ENCODE measurements at regions not wholly inside any gene's neighbourhood (a gene's known extent, or its start where the extent isn't known, plus 50 kb on each side); places are given as distances from the start of the nearest gene placed in this dataset.

DNA sequence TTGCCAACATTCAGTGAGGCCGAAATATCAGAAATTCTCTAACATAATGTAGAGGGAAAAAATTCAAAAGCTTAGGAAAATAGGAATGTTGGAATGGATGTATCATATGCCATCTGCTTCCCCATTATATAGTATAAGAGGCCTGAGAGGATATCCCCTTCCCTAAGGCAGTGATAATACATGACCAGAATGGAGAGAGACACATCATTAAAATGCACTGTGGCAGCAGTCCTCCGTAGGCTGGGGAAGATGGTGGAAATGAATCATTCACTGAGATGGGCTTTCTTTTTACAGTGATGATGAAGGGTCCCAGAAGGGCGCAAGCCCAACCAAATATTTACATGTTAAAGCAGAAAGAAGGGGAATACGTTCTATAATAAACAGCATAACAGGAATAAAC lies 799.1 kb upstream of the SPRY2 start:
- no peaks in the 10 kb centered on the region for H3K36me3 ChIP-seq (ENCODE audit: insufficient read depth)
- ATAC-seq = peak; percentile 40
- H3K9me2 ChIP-seq (ENCODE audit: insufficient read depth) = no peaks in the 10 kb centered on the region
- H3K27me3 ChIP-seq (ENCODE audit: insufficient read depth) = no peaks in the 10 kb centered on the region
- Mint-ChIP-seq H3K9me3 (no peaks in the 10 kb centered on the region), H3K4me1 (peaks cover 62% of the 10 kb centered on the region), H3K4me3 (peak overlapping the region; percentile 35; the same call in 1 of the 3 replicates), H3K36me3 (ENCODE audit: low read depth) (no peaks in the 10 kb centered on the region), H3K27ac (peak overlapping the region; percentile 32; the same call in 1 of the 2 replicates), H3K27me3 (ENCODE audit: insufficient read depth, low read depth, poor library complexity) (peaks cover 10% of the 10 kb centered on the region)
- no peaks in the 10 kb centered on the region for H3F3A ChIP-seq (replicated peaks; ENCODE audit: low read depth)
- H3K4me3 ChIP-seq = peak overlapping the region; percentile 6; the same call in 1 of the 2 replicates
- DNase-seq (ENCODE audit: low spot score) = peak; percentile 8
- H3K27ac ChIP-seq (ENCODE audit: low read depth) = peak overlapping the region; percentile 89
- H3K4me2 ChIP-seq = peak overlapping the region; percentile 31
- no peaks in the 10 kb centered on the region for H4K20me1 ChIP-seq (replicated peaks; ENCODE audit: insufficient read depth)
- no peak overlapping the region for H2AFZ ChIP-seq
- H3K79me2 ChIP-seq (replicated peaks; ENCODE audit: insufficient read depth) = no peaks in the 10 kb centered on the region
- TF ChIP-seq EZH2 (IDR thresholded peaks at IDR 0.05; ENCODE audit: low read depth, unreplicated experiment) (no peak), JUNB (IDR thresholded peaks at IDR 0.05; ENCODE audit: unreplicated experiment) (no peak), EZH2phosphoT487 (IDR thresholded peaks at IDR 0.05; ENCODE audit: unreplicated experiment) (no peak), CREB1 (CRISPR knock-in tag; IDR thresholded peaks at IDR 0.05; ENCODE audit: low read depth) (no peak), ZNF331 (CRISPR knock-in tag; IDR thresholded peaks at IDR 0.05; ENCODE audit: low read depth) (no peak), STAT1 (IDR thresholded peaks at IDR 0.05; ENCODE audit: unreplicated experiment) (no peak), ZNF114 (CRISPR knock-in tag; IDR thresholded peaks at IDR 0.05) (no peak), POLR2AphosphoS5 (IDR thresholded peaks at IDR 0.05; ENCODE audit: low read depth) (no peak), NANOG (IDR thresholded peaks at IDR 0.05; ENCODE audit: borderline replicate concordance) (no peak)
- TF ChIP-seq, protein P1, sequence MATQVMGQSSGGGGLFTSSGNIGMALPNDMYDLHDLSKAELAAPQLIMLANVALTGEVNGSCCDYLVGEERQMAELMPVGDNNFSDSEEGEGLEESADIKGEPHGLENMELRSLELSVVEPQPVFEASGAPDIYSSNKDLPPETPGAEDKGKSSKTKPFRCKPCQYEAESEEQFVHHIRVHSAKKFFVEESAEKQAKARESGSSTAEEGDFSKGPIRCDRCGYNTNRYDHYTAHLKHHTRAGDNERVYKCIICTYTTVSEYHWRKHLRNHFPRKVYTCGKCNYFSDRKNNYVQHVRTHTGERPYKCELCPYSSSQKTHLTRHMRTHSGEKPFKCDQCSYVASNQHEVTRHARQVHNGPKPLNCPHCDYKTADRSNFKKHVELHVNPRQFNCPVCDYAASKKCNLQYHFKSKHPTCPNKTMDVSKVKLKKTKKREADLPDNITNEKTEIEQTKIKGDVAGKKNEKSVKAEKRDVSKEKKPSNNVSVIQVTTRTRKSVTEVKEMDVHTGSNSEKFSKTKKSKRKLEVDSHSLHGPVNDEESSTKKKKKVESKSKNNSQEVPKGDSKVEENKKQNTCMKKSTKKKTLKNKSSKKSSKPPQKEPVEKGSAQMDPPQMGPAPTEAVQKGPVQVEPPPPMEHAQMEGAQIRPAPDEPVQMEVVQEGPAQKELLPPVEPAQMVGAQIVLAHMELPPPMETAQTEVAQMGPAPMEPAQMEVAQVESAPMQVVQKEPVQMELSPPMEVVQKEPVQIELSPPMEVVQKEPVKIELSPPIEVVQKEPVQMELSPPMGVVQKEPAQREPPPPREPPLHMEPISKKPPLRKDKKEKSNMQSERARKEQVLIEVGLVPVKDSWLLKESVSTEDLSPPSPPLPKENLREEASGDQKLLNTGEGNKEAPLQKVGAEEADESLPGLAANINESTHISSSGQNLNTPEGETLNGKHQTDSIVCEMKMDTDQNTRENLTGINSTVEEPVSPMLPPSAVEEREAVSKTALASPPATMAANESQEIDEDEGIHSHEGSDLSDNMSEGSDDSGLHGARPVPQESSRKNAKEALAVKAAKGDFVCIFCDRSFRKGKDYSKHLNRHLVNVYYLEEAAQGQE (IDR thresholded peaks at IDR 0.05; ENCODE audit: unreplicated experiment) = no peak
- TF ChIP-seq, protein P2, sequence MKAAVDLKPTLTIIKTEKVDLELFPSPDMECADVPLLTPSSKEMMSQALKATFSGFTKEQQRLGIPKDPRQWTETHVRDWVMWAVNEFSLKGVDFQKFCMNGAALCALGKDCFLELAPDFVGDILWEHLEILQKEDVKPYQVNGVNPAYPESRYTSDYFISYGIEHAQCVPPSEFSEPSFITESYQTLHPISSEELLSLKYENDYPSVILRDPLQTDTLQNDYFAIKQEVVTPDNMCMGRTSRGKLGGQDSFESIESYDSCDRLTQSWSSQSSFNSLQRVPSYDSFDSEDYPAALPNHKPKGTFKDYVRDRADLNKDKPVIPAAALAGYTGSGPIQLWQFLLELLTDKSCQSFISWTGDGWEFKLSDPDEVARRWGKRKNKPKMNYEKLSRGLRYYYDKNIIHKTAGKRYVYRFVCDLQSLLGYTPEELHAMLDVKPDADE (IDR thresholded peaks at IDR 0.05) = no peak
- TF ChIP-seq, protein P3, sequence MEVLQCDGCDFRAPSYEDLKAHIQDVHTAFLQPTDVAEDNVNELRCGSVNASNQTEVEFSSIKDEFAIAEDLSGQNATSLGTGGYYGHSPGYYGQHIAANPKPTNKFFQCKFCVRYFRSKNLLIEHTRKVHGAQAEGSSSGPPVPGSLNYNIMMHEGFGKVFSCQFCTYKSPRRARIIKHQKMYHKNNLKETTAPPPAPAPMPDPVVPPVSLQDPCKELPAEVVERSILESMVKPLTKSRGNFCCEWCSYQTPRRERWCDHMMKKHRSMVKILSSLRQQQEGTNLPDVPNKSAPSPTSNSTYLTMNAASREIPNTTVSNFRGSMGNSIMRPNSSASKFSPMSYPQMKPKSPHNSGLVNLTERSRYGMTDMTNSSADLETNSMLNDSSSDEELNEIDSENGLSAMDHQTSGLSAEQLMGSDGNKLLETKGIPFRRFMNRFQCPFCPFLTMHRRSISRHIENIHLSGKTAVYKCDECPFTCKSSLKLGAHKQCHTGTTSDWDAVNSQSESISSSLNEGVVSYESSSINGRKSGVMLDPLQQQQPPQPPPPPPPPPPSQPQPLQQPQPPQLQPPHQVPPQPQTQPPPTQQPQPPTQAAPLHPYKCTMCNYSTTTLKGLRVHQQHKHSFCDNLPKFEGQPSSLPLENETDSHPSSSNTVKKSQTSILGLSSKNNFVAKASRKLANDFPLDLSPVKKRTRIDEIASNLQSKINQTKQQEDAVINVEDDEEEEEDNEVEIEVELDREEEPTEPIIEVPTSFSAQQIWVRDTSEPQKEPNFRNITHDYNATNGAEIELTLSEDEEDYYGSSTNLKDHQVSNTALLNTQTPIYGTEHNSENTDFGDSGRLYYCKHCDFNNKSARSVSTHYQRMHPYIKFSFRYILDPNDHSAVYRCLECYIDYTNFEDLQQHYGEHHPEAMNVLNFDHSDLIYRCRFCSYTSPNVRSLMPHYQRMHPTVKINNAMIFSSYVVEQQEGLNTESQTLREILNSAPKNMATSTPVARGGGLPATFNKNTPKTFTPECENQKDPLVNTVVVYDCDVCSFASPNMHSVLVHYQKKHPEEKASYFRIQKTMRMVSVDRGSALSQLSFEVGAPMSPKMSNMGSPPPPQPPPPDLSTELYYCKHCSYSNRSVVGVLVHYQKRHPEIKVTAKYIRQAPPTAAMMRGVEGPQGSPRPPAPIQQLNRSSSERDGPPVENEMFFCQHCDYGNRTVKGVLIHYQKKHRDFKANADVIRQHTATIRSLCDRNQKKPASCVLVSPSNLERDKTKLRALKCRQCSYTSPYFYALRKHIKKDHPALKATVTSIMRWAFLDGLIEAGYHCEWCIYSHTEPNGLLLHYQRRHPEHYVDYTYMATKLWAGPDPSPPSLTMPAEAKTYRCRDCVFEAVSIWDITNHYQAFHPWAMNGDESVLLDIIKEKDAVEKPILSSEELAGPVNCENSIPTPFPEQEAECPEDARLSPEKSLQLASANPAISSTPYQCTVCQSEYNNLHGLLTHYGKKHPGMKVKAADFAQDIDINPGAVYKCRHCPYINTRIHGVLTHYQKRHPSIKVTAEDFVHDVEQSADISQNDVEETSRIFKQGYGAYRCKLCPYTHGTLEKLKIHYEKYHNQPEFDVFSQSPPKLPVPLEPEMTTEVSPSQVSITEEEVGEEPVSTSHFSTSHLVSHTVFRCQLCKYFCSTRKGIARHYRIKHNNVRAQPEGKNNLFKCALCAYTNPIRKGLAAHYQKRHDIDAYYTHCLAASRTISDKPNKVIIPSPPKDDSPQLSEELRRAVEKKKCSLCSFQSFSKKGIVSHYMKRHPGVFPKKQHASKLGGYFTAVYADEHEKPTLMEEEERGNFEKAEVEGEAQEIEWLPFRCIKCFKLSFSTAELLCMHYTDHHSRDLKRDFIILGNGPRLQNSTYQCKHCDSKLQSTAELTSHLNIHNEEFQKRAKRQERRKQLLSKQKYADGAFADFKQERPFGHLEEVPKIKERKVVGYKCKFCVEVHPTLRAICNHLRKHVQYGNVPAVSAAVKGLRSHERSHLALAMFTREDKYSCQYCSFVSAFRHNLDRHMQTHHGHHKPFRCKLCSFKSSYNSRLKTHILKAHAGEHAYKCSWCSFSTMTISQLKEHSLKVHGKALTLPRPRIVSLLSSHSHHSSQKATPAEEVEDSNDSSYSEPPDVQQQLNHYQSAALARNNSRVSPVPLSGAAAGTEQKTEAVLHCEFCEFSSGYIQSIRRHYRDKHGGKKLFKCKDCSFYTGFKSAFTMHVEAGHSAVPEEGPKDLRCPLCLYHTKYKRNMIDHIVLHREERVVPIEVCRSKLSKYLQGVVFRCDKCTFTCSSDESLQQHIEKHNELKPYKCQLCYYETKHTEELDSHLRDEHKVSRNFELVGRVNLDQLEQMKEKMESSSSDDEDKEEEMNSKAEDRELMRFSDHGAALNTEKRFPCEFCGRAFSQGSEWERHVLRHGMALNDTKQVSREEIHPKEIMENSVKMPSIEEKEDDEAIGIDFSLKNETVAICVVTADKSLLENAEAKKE (CRISPR knock-in tag; IDR thresholded peaks at IDR 0.05) = no peak
- TF ChIP-seq, protein P4, sequence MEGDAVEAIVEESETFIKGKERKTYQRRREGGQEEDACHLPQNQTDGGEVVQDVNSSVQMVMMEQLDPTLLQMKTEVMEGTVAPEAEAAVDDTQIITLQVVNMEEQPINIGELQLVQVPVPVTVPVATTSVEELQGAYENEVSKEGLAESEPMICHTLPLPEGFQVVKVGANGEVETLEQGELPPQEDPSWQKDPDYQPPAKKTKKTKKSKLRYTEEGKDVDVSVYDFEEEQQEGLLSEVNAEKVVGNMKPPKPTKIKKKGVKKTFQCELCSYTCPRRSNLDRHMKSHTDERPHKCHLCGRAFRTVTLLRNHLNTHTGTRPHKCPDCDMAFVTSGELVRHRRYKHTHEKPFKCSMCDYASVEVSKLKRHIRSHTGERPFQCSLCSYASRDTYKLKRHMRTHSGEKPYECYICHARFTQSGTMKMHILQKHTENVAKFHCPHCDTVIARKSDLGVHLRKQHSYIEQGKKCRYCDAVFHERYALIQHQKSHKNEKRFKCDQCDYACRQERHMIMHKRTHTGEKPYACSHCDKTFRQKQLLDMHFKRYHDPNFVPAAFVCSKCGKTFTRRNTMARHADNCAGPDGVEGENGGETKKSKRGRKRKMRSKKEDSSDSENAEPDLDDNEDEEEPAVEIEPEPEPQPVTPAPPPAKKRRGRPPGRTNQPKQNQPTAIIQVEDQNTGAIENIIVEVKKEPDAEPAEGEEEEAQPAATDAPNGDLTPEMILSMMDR (conservative IDR thresholded peaks at IDR 0.05; ENCODE audit: low read depth in 2 of 2) = no peak
- peaks cover 46% of the 10 kb centered on the region for H3K4me1 ChIP-seq (ENCODE audit: insufficient read depth)
